WERI-Rb-1 (cell line): ENCODE measurements at regions not wholly inside any gene's neighbourhood (a gene's known extent, or its start where the extent isn't known, plus 50 kb on each side); places are given as distances from the start of the nearest gene placed in this dataset.

Source experiments
- DNase-seq: peaks from one replicate; pipeline ENCODE4 v3.0.0-alpha.2; 2020
- H3K27ac ChIP-seq: fragments of 250-450 bp; sonication (Bioruptor Pico); 2 replicates; pipeline ENCODE4 v1.5.1; 2020; ENCODE audit warnings: mild to moderate bottlenecking, moderate library complexity
- H3K27me3 ChIP-seq: fragments of 250-450 bp; sonication (Bioruptor Pico); 2 replicates; pipeline ENCODE4 v1.5.1; 2021; ENCODE audit warnings: mild to moderate bottlenecking, low read depth, moderate library complexity; ENCODE audit not compliant: insufficient read depth, severe bottlenecking
- H3K36me3 ChIP-seq: fragments of 250-450 bp; sonication (Bioruptor Pico); 2 replicates; pipeline ENCODE4 v1.5.1; 2020; ENCODE audit warnings: mild to moderate bottlenecking, moderate library complexity
- H3K4me3 ChIP-seq: 2 replicates; pipeline ENCODE4 v1.5.1; 2011; ENCODE audit warnings: low read depth, mild to moderate bottlenecking, control low read depth, low read length
- H3K9me3 ChIP-seq: fragments of 250-450 bp; sonication (Bioruptor Pico); 2 replicates; pipeline ENCODE4 v1.5.1; 2021; ENCODE audit warnings: mild to moderate bottlenecking, moderate library complexity; ENCODE audit not compliant: severe bottlenecking
- CTCF ChIP-seq: IDR thresholded peaks from 2 replicates; pipeline ENCODE4 v1.5.1; 2011; ENCODE audit warnings: low read depth, mild to moderate bottlenecking, control low read depth, inconsistent platforms, low read length

GRCh38 chr15:87618203-87618725 is 638.3 kb downstream of the NTRK3 start:
- H3K36me3 ChIP-seq: no peaks in the 10 kb centered on the region
- no peaks in the 10 kb centered on the region for H3K27me3 ChIP-seq
- no peaks in the 10 kb centered on the region for H3K9me3 ChIP-seq
- DNase-seq: no peak
- H3K27ac ChIP-seq: no peak overlapping the region
- TF ChIP-seq CTCF: no peak
- no peak overlapping the region for H3K4me3 ChIP-seq

- H3K4me3 ChIP-seq: no peak overlapping the region
- no peak for TF ChIP-seq CTCF
Observed at GRCh38 chr15:87614704-87615103, 641.8 kb downstream of the NTRK3 start.

GRCh38 chr15:87610366-87610765 is 646.2 kb downstream of the NTRK3 start:
- DNase-seq: no peak
- TF ChIP-seq CTCF: no peak
- Histone ChIP-seq H3K27me3 (no peaks in the 10 kb centered on the region), H3K36me3 (no peaks in the 10 kb centered on the region), H3K4me3 (no peak overlapping the region), H3K27ac (no peak overlapping the region), H3K9me3 (no peaks in the 10 kb centered on the region)

More at GRCh38 chr15:87614704-87615103, 641.8 kb downstream of the NTRK3 start:
- Histone ChIP-seq H3K36me3 (no peaks in the 10 kb centered on the region), H3K27ac (no peak overlapping the region), H3K27me3 (no peaks in the 10 kb centered on the region), H3K9me3 (no peaks in the 10 kb centered on the region)
- no peak for DNase-seq

- TF ChIP-seq CTCF: no peak
- Histone ChIP-seq H3K36me3 (no peaks in the 10 kb centered on the region), H3K27me3 (no peaks in the 10 kb centered on the region), H3K4me3 (no peak overlapping the region), H3K9me3 (no peaks in the 10 kb centered on the region), H3K27ac (no peak overlapping the region)
- DNase-seq: no peak
Observed at GRCh38 chr15:87609894-87610293, 646.6 kb downstream of the NTRK3 start.

GRCh38 chr15:87609474-87609873 is 647.1 kb downstream of the NTRK3 start:
- DNase-seq: no peak
- Histone ChIP-seq H3K4me3 (no peak overlapping the region), H3K27me3 (no peaks in the 10 kb centered on the region), H3K27ac (no peak overlapping the region), H3K9me3 (no peaks in the 10 kb centered on the region), H3K36me3 (no peaks in the 10 kb centered on the region)
- TF ChIP-seq CTCF: no peak
